Stimulated activated CD4-positive, alpha-beta T cell treated with anti-CD3 and anti-CD28 coated beads, Interleukin-12 subunit alpha, Interleukin-12 subunit beta, amount 100 ng/mL, for 24 hours (primary cell): ENCODE measurements at regions not wholly inside any gene's neighbourhood (a gene's known extent, or its start where the extent isn't known, plus 50 kb on each side); places are given as distances from the start of the nearest gene placed in this dataset.
"Not testable (repeated sequence)": the region's sequence is repeated elsewhere in the genome, so short reads cannot be mapped to it uniquely, and the experiment has no call there.

Source experiments
- DNase-seq, 2 experiments: peaks; one replicate each; pipeline ENCODE4 v3.0.0-alpha.2; 2020; ENCODE audit warnings: low read depth in 2 of 2

- DNase-seq, result no peak
These were observed 117.2 kb upstream of the OTUD4 start for GRCh38 chr4:145297556-145297955.

DNA sequence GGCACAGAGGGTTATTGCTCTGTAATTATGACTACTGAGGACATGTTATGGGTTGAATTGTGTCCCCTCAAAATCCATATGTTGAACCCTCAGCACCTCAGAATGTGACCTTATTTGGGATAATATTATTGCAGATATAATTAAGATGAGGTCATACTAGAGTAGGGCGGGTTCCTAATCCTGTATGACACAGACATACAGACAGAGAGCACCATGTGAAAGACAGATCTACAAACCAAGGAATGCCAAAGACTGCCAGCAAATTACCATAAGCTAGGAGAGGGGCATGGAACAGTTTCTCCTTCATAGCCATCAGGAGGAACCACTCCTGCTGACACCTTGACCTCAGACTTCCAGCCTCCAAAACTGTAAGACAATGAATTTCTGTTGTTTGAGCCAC lies 115.2 kb upstream of the OTUD4 start:
- no peak for DNase-seq

- DNase-seq, result no peak
These were observed 114.7 kb upstream of the OTUD4 start for GRCh38 chr4:145295122-145295521.

DNA sequence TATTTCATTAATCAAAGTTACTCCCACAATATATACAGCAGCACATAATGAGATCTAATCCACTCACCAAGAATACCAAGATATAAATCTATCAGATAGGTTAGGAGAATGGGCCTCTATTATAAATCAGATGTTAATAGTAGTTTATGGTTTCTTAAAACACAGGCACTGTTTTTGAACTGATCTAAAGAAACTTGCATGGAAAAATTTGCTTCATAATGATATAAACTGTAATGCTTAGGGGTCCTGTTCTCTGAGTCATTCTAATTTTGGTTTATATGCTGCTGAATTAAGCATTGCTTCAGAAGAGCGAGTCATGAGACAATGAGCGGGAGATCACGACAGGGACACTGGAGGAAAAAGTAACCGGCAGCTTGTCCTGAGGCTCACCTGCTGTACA lies 113.3 kb upstream of the OTUD4 start:
- DNase-seq, result no peak

DNA sequence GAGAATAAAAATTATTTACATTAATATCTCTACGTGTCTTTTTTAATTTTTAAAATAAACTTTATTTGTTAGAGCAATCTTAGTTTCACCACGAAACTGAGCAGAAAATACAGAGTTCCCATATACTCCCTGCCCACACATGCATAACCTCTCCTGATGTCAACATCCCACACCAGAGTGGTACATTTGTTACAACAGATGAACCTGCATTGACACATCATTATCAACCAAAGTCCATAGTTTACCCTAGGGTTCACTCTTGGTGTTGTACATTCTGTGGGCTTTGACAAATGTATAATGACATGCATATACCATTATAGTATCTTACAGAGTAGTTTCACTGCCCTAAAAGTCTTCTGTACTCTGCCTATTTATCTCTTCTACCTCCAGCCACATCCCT lies 110.6 kb upstream of the OTUD4 start:
- DNase-seq, result no peak

GRCh38 chr4:145289403-145290076 lies 109.2 kb upstream of the OTUD4 start:
- no peak for DNase-seq

DNA sequence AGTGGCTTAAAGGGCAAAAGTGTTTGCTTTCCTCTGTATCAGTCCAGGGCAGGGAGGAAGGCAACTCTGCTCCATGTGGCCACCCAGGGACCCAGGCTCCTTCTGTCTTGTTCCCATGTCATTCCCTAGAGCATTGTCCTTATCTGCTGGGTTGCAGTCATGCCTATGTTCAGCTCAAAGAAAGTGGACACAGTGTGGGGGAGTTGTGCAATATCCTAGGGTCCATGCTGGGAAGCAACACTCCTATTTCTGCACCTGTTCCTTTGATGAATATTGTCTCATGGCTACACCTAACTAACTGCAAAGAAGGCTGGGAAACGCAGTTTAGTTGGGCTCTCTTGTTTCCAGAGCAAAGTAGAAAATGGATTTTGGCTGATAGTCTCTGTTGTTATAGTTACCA lies 107.0 kb upstream of the OTUD4 start:
- no peak for DNase-seq

DNA sequence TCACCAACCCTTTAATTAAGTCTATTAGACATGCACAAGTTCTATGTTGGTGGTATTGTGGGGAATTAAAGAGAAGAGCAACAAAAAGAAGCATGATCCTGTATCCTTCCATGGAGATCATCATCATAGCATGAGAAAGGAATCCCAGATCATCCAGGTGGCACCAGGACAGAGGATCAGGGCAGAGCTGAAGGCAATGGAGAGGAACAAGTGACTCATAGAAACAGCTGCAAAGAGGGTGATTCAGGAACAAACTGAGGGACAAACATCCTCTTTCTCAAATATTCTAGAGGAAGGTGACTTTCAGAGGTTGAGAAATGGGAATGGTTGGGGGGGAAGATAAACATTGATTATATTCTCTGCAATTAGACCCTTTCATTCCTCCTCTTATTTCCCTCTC lies 105.5 kb upstream of the OTUD4 start:
- DNase-seq, result no peak

DNA sequence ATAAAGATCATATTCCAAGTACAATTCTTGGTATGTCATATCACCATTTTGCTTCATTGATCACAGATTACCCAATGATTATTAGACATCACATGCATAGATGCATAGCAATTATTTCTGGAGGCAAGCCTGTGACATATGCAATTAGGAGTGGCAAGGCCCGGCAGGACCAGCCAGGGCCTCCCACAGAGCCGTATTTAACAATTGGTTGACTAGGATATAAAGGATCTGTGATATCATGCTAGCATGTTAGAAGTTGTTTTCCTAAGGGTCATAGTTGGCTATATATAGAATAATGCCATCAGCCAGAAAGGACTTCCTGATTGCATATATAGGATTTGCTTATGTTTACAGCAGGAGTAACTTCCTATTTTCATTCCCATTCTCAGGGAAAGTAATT lies 103.5 kb upstream of the OTUD4 start:
- no peak for DNase-seq

GRCh38 chr4:145281951-145282350 lies 101.6 kb upstream of the OTUD4 start:
- no peak for DNase-seq

DNA sequence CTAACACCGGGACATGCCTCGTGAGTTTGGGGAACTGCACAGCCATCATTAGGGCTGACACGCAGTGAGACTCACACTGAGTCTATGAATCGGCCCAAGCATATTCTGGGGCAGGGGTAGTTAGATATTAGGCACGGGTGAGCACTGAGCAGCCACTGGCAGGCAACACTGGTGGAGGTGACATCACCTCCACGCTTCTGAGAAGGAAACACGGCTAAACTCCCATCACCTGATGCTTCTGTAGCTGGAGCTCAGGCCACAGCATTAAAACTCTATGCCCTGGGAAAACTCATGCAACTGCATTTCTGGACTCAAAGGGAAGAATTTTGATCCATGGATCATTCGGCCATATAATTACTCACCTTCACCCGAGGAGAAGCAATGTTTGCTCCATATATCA lies 100.8 kb upstream of the OTUD4 start:
- no peak for DNase-seq

DNA sequence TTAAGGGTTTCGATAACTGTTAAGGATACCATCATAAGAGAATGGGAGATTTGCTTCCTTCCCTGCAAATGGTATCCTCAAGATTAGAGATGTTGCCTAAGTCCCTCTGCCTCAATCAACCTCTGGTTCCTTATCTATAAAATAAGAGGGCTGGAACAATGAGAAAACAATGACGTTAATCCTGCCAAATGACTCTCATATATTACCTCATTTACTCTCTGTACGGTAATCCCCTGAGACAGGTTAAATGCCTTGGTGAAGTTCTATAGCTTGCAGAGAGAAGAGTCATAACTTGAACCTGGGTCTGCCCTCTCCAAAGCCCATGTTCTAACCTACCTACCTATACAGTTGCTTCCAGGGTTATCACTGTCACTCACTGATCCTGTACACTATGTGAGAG lies 100.2 kb upstream of the OTUD4 start:
- no peak for DNase-seq

DNA sequence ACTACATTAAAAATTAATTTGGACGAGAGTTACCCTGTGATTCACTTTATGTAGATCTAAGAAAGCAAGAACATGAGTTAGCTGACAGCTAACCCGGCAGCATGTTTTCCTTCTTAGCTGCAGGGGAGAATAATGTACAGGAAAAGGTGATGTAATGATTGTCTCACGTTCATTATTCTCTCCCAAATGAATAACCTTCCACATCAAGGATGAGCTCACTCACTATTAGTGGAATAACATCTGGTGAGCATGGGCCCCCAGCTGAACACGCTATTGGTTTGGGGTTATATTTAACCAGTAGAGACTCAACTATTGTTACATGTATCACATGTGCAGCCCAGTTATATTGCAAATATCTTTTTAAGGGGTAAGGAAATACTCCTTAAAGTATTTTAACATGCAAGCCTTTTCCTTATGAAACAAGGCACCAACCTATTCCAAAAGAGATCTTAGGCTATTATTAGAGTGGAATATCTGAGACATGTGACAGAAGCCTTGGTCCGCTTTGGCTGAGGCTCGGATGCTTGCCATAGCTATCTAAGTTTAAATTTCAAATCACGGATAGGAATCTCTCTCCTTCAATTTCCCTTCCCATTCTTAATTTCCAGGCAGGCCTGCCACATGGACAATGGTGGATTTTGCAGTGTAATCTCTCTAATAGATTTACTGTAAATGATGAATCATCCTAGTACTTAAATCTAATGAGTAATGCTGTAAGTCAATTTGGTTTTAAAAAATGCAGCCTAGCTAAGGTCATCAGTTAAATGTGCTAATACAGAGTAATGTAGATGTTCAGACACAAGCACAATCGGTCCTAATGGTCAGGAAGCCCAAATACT lies 99.0 kb upstream of the OTUD4 start:
- no peak for DNase-seq

- no peak for DNase-seq
These were observed 98.1 kb upstream of the OTUD4 start for GRCh38 chr4:145278341-145279121.

DNA sequence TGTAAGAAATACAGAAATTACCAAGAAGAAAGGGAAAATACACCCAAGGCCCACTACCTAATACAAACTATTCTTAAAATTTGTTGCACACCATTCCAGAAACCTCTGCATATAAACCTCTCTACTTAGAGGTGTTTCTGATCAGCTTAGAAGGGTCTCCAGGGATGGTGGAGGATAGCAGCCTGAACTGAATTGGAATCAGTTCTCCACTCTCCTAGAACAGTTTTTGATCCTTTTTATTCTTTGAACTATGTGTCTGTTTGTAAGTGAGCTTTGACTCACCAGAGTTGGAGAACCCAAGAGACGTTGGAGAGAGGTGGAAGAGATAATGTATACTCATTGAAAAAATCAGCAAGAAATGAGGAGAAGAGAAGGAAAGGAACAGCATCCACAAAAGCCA lies 96.6 kb upstream of the OTUD4 start:
- DNase-seq, result no peak

GRCh38 chr4:145276050-145276449 lies 95.7 kb upstream of the OTUD4 start:
- DNase-seq, result no peak

DNA sequence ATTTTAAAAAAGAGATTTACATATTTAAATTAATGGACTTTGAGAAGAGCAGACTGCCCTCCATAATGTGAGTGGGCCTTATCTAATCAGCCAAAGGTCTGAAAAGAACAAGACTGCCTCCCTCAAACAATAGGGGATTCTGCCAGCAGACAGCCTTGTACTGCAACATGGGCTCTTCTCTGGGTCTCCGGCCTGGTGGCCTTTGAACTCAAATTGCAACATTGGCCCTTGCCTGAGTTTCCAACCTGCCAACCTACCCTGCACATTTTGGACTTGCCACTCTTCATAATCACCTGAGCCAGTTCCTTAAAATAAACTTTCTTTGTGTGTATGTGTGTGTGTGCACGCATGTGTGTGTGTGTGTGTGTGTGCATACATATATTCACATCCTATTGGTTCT lies 90.8 kb upstream of the OTUD4 start:
- no peak for DNase-seq

DNA sequence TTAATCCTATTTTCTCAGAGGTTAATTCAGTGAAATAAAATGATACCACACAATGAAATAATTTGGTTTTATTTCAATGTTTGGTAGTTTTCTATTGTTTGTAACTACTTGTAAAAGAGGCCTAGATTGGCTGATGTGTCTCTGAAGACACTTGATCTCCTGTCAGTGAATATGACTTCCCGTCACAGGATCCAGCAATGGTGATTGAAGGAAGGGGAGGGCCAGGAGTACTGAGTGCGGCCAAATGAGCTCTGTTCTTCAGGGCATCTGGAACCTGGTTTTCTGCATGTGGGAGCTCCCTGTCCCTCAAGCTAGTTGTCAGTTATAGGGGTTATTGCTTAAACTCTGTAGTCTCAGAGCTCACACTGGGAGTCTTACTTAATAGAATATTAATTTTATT lies 86.5 kb upstream of the OTUD4 start:
- no peak for DNase-seq

- DNase-seq, result no peak
These were observed 79.7 kb upstream of the OTUD4 start for GRCh38 chr4:145260091-145260490.

DNA sequence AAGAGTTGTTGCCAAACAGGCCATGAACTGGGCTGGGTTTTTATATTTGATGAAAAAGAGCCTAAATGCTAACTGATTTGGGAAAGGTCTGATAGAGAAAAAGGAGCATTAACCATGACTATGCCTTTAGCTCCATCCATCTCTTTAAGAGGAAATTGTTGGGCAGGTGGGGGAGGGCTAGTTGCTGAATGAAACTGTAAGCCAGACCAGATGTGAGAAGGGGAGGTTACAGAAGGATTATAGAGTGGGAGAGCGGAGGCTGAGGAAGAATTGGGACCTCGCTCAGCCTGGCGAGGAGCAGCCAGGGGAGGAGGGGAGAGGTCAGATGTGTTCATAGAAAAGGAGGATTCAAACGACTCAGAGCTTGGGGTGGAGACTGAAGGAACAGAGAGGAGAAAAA lies 74.9 kb upstream of the OTUD4 start:
- DNase-seq, result not testable (repeated sequence)

DNA sequence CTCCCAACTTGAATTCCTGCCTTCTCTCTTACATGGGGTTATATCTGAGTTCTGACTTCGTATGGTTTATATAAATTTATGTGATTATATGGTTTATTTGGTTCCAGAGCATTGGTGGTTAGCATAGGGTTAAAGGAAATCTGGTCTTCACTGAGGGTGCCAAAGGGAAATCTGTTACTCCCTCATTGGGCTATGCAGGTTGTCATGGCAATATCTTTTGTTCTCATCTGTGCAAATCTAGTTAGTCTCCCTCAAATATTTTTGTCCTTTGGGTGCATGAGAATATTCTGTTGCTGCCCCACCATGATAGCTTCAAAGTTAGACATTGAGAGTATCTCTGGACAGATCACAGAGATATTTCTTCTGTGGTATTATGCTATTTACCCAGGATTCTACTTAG lies 71.8 kb upstream of the OTUD4 start:
- no peak for DNase-seq

- DNase-seq, result no peak
These were observed 71.0 kb upstream of the OTUD4 start for GRCh38 chr4:145251391-145251790.

DNA sequence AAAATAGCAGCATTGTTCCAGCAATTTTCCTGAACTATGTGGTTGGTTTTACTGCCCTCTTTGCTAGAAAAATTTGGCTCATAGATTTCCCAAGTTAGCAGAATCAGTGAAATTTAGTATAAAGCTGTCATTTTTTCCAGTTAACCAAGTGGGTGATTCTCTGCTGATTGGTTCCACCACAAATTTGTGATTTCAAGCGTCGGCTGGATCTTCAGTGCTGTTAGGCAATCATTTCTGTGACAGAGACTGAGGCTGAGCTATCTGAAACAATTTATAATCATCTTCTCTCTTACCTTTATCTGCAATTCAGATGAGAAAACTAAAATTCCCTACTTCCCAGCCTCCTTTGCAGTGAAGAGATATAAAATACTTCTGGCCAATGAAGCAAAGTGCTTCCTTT lies 68.6 kb upstream of the OTUD4 start:
- DNase-seq, result no peak
